ENCODE measurements at regions not wholly inside any gene's neighbourhood (a gene's known extent, or its start where the extent isn't known, plus 50 kb on each side); places are given as distances from the start of the nearest gene placed in this dataset.
A peak's percentile ranks its signal among the peaks of the same experiment; 100 is the strongest.
"Not testable (repeated sequence)": the region's sequence is repeated elsewhere in the genome, so short reads cannot be mapped to it uniquely, and the experiment has no call there.

DNA sequence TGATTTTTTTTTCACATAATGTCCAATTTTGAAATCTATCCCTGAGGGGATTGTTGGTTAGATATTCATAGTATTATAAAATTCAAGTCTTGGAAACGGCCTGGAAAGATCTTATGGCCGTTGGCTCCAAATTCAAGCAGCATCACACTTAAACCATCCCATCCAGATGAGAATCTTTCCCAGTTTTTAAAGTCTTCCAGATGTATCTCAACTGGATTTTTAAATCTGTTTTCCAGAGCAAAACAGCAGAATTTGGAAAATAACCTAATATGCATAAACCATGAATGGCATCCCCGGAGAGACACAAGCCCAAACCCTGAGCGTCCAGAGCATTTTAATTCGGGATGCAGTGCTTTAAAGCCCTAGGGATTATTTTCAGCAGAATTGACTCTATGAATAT is 208.2 kb upstream of the PRKCQ start:
- TF ChIP-seq, protein P1, sequence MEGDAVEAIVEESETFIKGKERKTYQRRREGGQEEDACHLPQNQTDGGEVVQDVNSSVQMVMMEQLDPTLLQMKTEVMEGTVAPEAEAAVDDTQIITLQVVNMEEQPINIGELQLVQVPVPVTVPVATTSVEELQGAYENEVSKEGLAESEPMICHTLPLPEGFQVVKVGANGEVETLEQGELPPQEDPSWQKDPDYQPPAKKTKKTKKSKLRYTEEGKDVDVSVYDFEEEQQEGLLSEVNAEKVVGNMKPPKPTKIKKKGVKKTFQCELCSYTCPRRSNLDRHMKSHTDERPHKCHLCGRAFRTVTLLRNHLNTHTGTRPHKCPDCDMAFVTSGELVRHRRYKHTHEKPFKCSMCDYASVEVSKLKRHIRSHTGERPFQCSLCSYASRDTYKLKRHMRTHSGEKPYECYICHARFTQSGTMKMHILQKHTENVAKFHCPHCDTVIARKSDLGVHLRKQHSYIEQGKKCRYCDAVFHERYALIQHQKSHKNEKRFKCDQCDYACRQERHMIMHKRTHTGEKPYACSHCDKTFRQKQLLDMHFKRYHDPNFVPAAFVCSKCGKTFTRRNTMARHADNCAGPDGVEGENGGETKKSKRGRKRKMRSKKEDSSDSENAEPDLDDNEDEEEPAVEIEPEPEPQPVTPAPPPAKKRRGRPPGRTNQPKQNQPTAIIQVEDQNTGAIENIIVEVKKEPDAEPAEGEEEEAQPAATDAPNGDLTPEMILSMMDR (IDR thresholded peaks at IDR 0.05; ENCODE audit: low read depth, low read length), result no peak
- in situ Hi-C loops (cut with HindIII; ENCODE audit: low sequenced_read_pairs), result no loop called here
- no peak for DNase-seq (ENCODE audit: low read depth, low spot score)
- no peak overlapping the region for H3K4me3 ChIP-seq (ENCODE audit: low read depth, low read length)

DNA sequence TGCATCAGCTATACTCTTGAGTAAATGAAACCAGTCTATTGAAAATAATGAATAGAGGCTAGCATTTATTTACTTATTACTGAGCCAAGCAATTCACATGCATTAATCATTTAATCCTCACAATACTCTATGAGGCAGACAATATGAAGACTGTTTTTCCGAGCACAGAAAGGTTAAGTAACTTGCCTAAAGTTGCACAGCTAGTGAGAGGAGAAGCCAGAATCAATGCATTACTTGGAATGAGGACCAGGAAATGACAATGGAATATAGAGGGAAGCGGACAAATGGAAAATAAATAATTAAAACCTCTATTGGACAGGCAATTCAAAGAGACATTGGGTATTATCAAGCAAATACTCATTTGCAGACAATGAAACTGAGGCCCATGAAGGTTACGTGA is 207.6 kb upstream of the PRKCQ start:
- H3K4me3 ChIP-seq (ENCODE audit: low read depth, low read length), result no peak overlapping the region

DNA sequence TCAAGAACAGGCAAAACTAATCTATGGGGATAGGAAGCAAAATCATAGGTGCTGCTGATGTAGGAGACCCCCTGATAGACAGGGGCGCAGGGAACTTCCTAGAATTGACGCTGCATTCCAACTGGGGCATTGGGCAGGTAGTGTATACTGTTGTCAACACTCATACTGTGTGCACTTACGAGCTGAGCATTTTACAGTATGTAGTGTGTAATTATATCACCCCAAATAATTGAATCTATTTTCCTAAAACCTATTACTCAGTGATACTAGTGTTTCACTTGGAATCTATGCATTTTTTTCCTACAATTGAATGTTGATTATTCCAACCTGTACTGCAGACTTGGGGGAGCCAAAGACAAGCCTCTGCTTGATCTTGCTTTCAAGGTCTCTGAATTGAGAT is 207.0 kb upstream of the PRKCQ start:
- in situ Hi-C loops (cut with HindIII; ENCODE audit: low sequenced_read_pairs), result no loop called here
- DNase-seq (ENCODE audit: low read depth, low spot score), result no peak
- no peak overlapping the region for H3K4me3 ChIP-seq (ENCODE audit: low read depth, low read length)
- TF ChIP-seq, protein P1 (IDR thresholded peaks at IDR 0.05; ENCODE audit: low read depth, low read length), result no peak

More for the DNA sequence above, 207.6 kb upstream of the PRKCQ start:
- in situ Hi-C loops (cut with HindIII; ENCODE audit: low sequenced_read_pairs), result no loop called here
- TF ChIP-seq, protein P1 (IDR thresholded peaks at IDR 0.05; ENCODE audit: low read depth, low read length), result no peak
- DNase-seq (ENCODE audit: low read depth, low spot score), result no peak

DNA sequence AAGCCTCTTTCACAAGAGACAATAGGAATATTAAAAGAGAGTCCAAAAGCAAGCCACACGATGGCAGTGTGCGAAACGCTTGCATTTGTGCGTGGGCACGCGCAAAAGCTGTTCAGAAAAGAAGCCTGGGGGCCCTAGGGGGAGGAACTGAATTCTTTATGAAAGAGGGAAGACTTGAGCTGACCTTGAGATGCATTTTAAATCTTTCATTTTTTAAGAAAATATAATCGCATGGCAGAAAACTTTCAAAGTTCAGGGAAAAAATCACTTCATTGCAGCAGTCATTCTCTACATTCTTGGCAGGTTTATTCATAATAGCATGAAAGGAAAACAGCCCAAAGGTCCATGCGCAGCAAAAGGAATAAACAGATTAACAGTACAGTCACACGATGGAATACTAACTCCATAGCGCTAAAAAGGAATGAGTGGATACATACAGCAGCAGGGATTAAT is 206.5 kb upstream of the PRKCQ start:
- TF ChIP-seq, protein P1 (IDR thresholded peaks at IDR 0.05; ENCODE audit: low read depth, low read length), result peak; percentile 58
- in situ Hi-C loops (cut with HindIII; ENCODE audit: low sequenced_read_pairs), result no loop called here
- DNase-seq (ENCODE audit: low read depth, low spot score), result peak; percentile 69
- no peak overlapping the region for H3K4me3 ChIP-seq (ENCODE audit: low read depth, low read length)

DNA sequence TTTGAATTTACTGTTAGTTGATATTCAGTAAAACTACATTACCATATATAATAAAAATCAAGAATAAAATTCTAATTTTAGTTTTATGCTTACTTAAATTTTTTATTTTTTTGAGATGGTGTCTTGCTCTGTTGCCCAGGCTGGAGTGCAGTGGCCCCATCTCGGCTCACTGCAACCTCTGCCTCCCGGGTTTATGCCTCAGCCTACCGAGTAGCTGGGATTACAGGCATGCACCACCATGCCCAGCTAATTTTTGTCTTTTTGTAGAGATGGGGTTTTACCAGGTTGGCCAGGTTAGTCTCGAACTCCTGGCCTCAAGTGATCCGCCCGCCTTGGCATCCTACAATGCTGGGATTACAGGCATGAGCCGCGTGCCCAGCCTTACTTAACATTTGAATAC is 204.4 kb upstream of the PRKCQ start:
- in situ Hi-C loops (cut with HindIII; ENCODE audit: low sequenced_read_pairs); H3K4me3 ChIP-seq (ENCODE audit: low read depth, low read length); DNase-seq (ENCODE audit: low read depth, low spot score): not testable (repeated sequence)

DNA sequence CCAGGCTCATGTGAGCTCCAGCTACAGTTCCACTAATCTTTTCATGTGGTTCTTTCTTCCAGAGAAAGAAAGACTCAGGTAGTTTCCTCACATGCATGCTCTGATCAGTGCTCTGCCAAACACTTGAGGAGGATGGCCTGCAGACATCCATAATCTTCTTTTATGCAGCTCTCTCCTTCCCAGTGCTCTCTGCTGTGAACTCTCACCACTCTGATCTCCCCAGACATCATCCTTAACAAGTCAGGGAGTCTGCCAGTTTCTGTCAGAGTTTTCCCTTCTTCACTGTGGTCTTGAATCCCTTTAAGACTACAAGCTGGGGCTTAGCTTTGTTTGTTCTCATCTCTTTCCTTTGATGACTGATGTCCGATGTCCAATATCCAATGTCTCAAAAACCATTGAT is 203.4 kb upstream of the PRKCQ start:
- in situ Hi-C loops (cut with HindIII; ENCODE audit: low sequenced_read_pairs), result no loop called here
- TF ChIP-seq, protein P1 (IDR thresholded peaks at IDR 0.05; ENCODE audit: low read depth, low read length), result no peak
- H3K4me3 ChIP-seq (ENCODE audit: low read depth, low read length), result no peak overlapping the region
- DNase-seq (ENCODE audit: low read depth, low spot score), result no peak

DNA sequence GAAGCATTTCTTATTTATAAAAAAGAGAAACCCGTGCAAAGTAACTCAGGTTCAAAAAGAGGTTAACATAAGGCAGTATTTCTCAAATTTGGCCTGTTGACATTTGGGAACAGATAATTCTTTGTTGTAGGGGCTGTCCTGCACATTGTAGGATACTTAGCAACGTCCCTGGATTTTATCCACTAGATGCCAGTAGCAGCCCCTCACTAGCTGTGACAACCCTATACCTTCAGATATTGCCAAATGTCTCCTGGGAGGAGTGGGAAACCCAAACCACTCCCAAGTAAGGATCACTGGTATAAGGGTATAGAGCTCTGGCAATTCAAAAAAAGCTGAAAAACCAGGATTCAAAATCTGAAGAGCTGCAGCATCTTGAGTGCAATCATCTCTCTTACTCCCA is 202.3 kb upstream of the PRKCQ start:
- TF ChIP-seq, protein P1 (IDR thresholded peaks at IDR 0.05; ENCODE audit: low read depth, low read length), result no peak
- DNase-seq (ENCODE audit: low read depth, low spot score), result no peak
- H3K4me3 ChIP-seq (ENCODE audit: low read depth, low read length), result no peak overlapping the region
- in situ Hi-C loops (cut with HindIII; ENCODE audit: low sequenced_read_pairs), result no loop called here

All from astrocyte of the spinal cord (primary cell).